ENCODE measurements at regions not wholly inside any gene's neighbourhood (a gene's known extent, or its start where the extent isn't known, plus 50 kb on each side); places are given as distances from the start of the nearest gene placed in this dataset.

DNA sequence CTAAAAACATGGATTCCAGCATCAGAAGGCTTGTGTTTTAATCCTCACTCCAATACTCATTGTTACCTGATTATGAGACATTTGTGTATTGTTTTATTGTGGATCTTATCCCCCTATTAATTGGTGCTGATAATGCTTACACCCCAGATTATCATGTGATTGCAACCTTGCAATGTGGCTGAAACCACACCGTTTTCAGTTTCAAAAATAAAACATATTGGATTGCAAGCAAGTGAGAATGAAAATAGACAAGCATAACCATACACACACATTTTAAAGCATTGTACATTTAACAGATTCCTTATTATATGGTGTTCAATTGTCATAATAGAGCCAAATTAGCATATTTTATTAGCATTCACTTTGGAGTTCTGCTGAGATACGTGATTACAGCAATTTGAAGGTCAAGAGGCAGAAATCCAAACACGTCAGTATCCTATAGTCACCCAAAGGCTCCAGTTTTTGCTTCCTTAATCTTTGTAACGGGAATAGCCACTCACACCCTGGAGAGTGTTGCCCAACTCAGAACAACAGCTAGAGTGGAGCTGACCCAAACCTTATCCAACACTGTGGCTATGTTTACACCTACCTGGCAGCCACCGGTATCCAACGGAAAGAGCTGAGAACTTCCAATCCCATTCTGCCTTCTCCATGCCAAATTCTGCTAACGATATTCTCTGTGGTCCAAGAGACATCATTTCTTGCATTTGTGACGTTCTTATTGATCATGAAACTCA, 317.1 kb upstream of the KLF6 start:
- H3K9me3 ChIP-seq, result no peaks in the 10 kb centered on the region
- no peak for DNase-seq
- TF ChIP-seq POLR2A (IDR thresholded peaks at IDR 0.05), result no peak
- no peak for TF ChIP-seq EP300 (IDR thresholded peaks at IDR 0.05)
- no peaks in the 10 kb centered on the region for H3K27me3 ChIP-seq
- 86 to 88% (median 88%) methylated on average over 8 of the region's 8 CpGs for WGBS, 3 donors
- H3K27ac ChIP-seq, result no peak overlapping the region
- no peaks in the 10 kb centered on the region for H3K4me1 ChIP-seq (ENCODE audit: insufficient read depth)
- no peaks in the 10 kb centered on the region for H3K36me3 ChIP-seq
- no peak overlapping the region for H3K4me3 ChIP-seq
- intact Hi-C loops (cut with DNase I), result no loop called here

- TF ChIP-seq CTCF (IDR thresholded peaks at IDR 0.05) (no peak), EP300 (IDR thresholded peaks at IDR 0.05) (no peak), POLR2A (IDR thresholded peaks at IDR 0.05) (no peak)
- WGBS, 3 donors, result 76 to 81% (median 76%) methylated on average over 4 of the region's 4 CpGs
- H3K27me3 ChIP-seq, result no peaks in the 10 kb centered on the region
These were observed 315.4 kb upstream of the KLF6 start for GRCh38 chr10:4100380-4100779.

GRCh38 chr10:4099202-4099601, 314.2 kb upstream of the KLF6 start:
- Histone ChIP-seq H3K36me3 (no peaks in the 10 kb centered on the region), H3K9me3 (no peaks in the 10 kb centered on the region), H3K27me3 (no peaks in the 10 kb centered on the region), H3K27ac (no peak overlapping the region), H3K4me1 (ENCODE audit: insufficient read depth) (no peaks in the 10 kb centered on the region), H3K4me3 (no peak overlapping the region)
- intact Hi-C loops (cut with DNase I), result no loop called here
- DNase-seq, result no peak
- TF ChIP-seq POLR2A (IDR thresholded peaks at IDR 0.05) (no peak), EP300 (IDR thresholded peaks at IDR 0.05) (no peak), CTCF (IDR thresholded peaks at IDR 0.05) (no peak)

More at GRCh38 chr10:4100380-4100779, 315.4 kb upstream of the KLF6 start:
- Histone ChIP-seq H3K27ac (no peak overlapping the region), H3K36me3 (no peaks in the 10 kb centered on the region), H3K9me3 (no peaks in the 10 kb centered on the region), H3K4me1 (ENCODE audit: insufficient read depth) (no peaks in the 10 kb centered on the region), H3K4me3 (no peak overlapping the region)
- no peak for DNase-seq
- intact Hi-C loops (cut with DNase I), result no loop called here

- 83 to 87% (median 86%) methylated on average over 6 of the region's 6 CpGs for WGBS, 3 donors
- no peak overlapping the region for H3K27ac ChIP-seq
- no peaks in the 10 kb centered on the region for H3K27me3 ChIP-seq
- peaks cover 4% of the 10 kb centered on the region for H3K4me1 ChIP-seq (ENCODE audit: insufficient read depth)
- intact Hi-C loops (cut with DNase I), result no loop called here
- no peak overlapping the region for H3K4me3 ChIP-seq
- no peak for DNase-seq
- no peaks in the 10 kb centered on the region for H3K9me3 ChIP-seq
- no peak for TF ChIP-seq CTCF (IDR thresholded peaks at IDR 0.05)
- no peak for TF ChIP-seq EP300 (IDR thresholded peaks at IDR 0.05)
- no peak for TF ChIP-seq POLR2A (IDR thresholded peaks at IDR 0.05)
- no peaks in the 10 kb centered on the region for H3K36me3 ChIP-seq
These were observed 310.3 kb upstream of the KLF6 start for GRCh38 chr10:4095166-4095917.

- intact Hi-C loops (cut with DNase I), result no loop called here
- no peak overlapping the region for H3K27ac ChIP-seq
- H3K36me3 ChIP-seq, result no peaks in the 10 kb centered on the region
- H3K4me3 ChIP-seq, result no peak overlapping the region
- H3K4me1 ChIP-seq (ENCODE audit: insufficient read depth), result peaks cover 4% of the 10 kb centered on the region
- TF ChIP-seq CTCF (IDR thresholded peaks at IDR 0.05) (no peak), EP300 (IDR thresholded peaks at IDR 0.05) (no peak), POLR2A (IDR thresholded peaks at IDR 0.05) (no peak)
- WGBS, 3 donors, result 90 to 94% (median 94%) methylated on average over 2 of the region's 2 CpGs
- DNase-seq, result no peak
- H3K9me3 ChIP-seq, result no peaks in the 10 kb centered on the region
- no peaks in the 10 kb centered on the region for H3K27me3 ChIP-seq
These were observed 309.7 kb upstream of the KLF6 start for GRCh38 chr10:4094751-4095150.
